PFSK-1 (cell line): ENCODE measurements at regions not wholly inside any gene's neighbourhood (a gene's known extent, or its start where the extent isn't known, plus 50 kb on each side); places are given as distances from the start of the nearest gene placed in this dataset.

Experiments
- FOXP2 ChIP-seq: optimal IDR thresholded peaks from 2 replicates; pipeline ENCODE3; 2011; ENCODE audit warnings: borderline replicate concordance, control low read depth, inconsistent platforms; ENCODE audit not compliant: insufficient read depth; ENCODE audit errors: extremely low read length, extremely low read depth
- POLR2AphosphoS5 ChIP-seq: IDR thresholded peaks from 2 replicates; pipeline ENCODE4 v1.6.1; 2012; ENCODE audit warnings: low read depth, mild to moderate bottlenecking, control low read depth, low read length, moderate library complexity
- REST ChIP-seq, 2 experiments: IDR thresholded peaks; 2 replicates each; pipeline versions ENCODE4 v1.6.1 to v1.8.0; 2011 to 2012; ENCODE audit warnings: low read depth in 2 of 2, low read length in 2 of 2, control low read depth in 1 of 2, inconsistent platforms in 1 of 2, mild to moderate bottlenecking in 1 of 2, moderate library complexity in 1 of 2; ENCODE audit not compliant: insufficient read depth in 1 of 2
- SIN3A ChIP-seq: IDR thresholded peaks from 2 replicates; pipeline ENCODE4 v1.6.1; 2012; ENCODE audit warnings: mild to moderate bottlenecking, low read length, moderate library complexity, borderline replicate concordance; ENCODE audit not compliant: insufficient read depth
- TAF1 ChIP-seq: IDR thresholded peaks from 2 replicates; pipeline ENCODE4 v1.6.1; 2012; ENCODE audit warnings: low read length, control low read depth, borderline replicate concordance; ENCODE audit not compliant: insufficient read depth

- no peak for TF ChIP-seq TAF1
- TF ChIP-seq POLR2AphosphoS5, result no peak
- TF ChIP-seq SIN3A, result no peak
- no peak for TF ChIP-seq REST (IDR thresholded peaks at IDR 0.05; ENCODE audit: insufficient read depth in 1 of 2, low read depth in 2 of 2, low read length in 2 of 2)
- TF ChIP-seq FOXP2, result no peak
Observed at GRCh38 chr21:39095681-39096080, 87.6 kb downstream of the PSMG1 start.

DNA sequence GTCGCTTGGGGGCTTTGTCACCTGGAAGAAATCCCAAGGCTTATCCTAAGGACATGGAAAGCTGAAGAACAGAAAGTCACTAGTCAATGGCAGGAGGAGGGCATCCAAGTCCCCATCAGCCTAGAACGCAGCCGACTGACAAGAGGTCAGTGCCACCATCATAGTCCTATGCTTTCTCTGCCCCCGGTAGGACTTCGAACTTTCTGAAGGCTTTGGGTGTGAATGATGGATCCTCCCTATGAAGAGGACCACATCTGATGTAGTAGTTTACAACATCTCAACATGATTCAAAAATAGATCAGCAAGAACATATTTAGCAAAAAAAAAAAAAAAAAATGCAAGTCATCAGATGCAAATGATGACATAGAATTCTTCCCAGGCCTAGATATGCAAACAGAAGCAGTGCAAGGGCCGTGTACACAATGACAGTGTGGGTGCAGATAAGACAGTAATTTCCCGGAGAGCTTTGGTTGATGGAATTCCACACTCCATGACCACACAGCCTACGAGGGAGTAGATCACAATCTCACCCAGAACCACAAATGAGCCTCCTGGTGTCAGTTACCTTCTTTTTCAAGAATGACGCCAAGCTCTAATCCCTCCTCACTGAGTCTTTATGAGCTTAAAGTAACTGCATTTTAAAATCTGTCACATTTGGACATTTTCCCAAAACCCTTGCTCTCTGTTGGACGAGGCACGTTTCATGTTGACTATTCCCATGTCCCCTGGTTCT, 88.2 kb downstream of the PSMG1 start:
- TF ChIP-seq REST (IDR thresholded peaks at IDR 0.05; ENCODE audit: insufficient read depth in 1 of 2, low read depth in 2 of 2, low read length in 2 of 2) (no peak), SIN3A (no peak), POLR2AphosphoS5 (no peak), TAF1 (no peak), FOXP2 (no peak)

DNA sequence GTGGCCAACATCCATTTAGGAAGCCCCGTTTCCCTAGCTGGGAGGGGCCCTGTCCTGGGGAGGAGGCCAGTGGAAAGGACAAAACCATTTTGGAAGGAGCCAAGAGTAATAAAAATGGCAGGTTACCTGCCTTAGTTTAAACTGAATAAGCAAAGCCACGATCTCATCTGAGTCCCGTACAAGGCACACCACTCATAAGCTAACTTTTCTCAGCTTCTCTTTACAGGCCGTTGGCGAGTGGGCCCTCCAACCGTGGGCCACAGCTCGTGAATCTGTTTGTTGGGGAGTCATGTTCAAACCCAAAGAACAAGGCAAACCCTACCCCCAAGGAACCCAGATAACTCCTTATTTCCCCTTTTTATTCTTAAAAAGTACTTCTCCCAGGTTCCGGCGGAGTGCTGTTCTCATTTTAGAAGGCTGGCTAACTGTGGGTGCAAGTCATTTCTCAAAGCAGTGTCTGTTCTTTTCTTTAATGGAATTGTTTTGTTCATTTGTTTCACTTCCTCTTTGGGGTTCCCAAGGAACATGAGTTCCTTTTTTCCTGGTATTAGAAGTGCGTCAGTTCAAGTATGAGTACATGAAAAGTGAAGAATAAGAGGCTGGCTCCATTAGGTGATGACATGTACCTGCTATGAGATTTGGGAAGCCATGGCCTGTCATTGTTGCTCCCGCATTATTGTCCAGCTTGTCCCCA, 89.0 kb downstream of the PSMG1 start:
- no peak for TF ChIP-seq TAF1
- no peak for TF ChIP-seq REST (IDR thresholded peaks at IDR 0.05; ENCODE audit: insufficient read depth in 1 of 2, low read depth in 2 of 2, low read length in 2 of 2)
- TF ChIP-seq POLR2AphosphoS5, result no peak
- no peak for TF ChIP-seq SIN3A
- no peak for TF ChIP-seq FOXP2

- TF ChIP-seq FOXP2 (no peak), REST (IDR thresholded peaks at IDR 0.05; ENCODE audit: insufficient read depth in 1 of 2, low read depth in 2 of 2, low read length in 2 of 2) (no peak), POLR2AphosphoS5 (no peak), SIN3A (no peak), TAF1 (no peak)
Observed at GRCh38 chr21:39093526-39093925, 89.7 kb downstream of the PSMG1 start.
